Gastroesophageal sphincter (tissue), 4 donors: ENCODE measurements at regions not wholly inside any gene's neighbourhood (a gene's known extent, or its start where the extent isn't known, plus 50 kb on each side); places are given as distances from the start of the nearest gene placed in this dataset.

Experiments used
- ATAC-seq: fragments of 150-250 bp; one replicate; pipeline ENCODE4 v1.9.1; 2016; ENCODE audit warnings: mild to moderate bottlenecking, moderate library complexity
- H3K27ac ChIP-seq, 4 donors: fragments of 200-600 bp; sonication (generic) in 3 of 4; 1 replicate in 3 of 4; 2 replicates in 1 of 4; pipeline ENCODE4 v1.5.1; 2016 to 2019
- H3K27me3 ChIP-seq: fragments of 200-600 bp; sonication (generic); one replicate; pipeline ENCODE4 v1.5.1; 2019
- H3K36me3 ChIP-seq, 2 donors: fragments of 200-600 bp; sonication (generic); one replicate each; pipeline ENCODE4 v1.5.1; 2019; ENCODE audit warnings: control low read depth in 1 of 2
- H3K4me1 ChIP-seq, 3 donors: fragments of 200-600 bp; sonication (generic); 1 replicate in 2 of 3; 2 replicates in 1 of 3; pipeline ENCODE4 v1.5.1; 2016 to 2019; ENCODE audit warnings: control low read depth in 2 of 3
- H3K4me3 ChIP-seq, 2 donors: fragments of 200-600 bp; sonication (generic); one replicate each; pipeline ENCODE4 v1.5.1; 2019; ENCODE audit warnings: mild to moderate bottlenecking in 1 of 2, moderate library complexity in 1 of 2
- H3K9me3 ChIP-seq, 3 donors: fragments of 200-600 bp; sonication (generic); one replicate each; pipeline ENCODE4 v1.5.1; 2017 to 2019; ENCODE audit warnings: control low read depth in 2 of 3
- EP300 ChIP-seq: sonication (generic); formaldehyde crosslinking; IDR thresholded peaks from one replicate; pipeline ENCODE4 v1.6.1; 2017; ENCODE audit warnings: antibody characterized with exemption, mild to moderate bottlenecking
- POLR2A ChIP-seq, 2 donors: fragments of 450-650 bp; IDR thresholded peaks; one replicate each; pipeline ENCODE4 v1.6.1; 2017; ENCODE audit warnings: antibody characterized with exemption in 2 of 2, mild to moderate bottlenecking in 2 of 2, moderate library complexity in 1 of 2
- POLR2AphosphoS5 ChIP-seq: sonication (generic); formaldehyde crosslinking; IDR thresholded peaks from one replicate; pipeline ENCODE4 v1.6.1; 2017; ENCODE audit warnings: antibody characterized with exemption
- WGBS, 2 donors: methylation state at CpG; one replicate each; pipeline ENCODE4 v1.1.5; 2018; ENCODE audit warnings: low coverage in 1 of 2; 5-methylcytosine and 5-hydroxymethylcytosine counted together
- TF ChIP-seq, protein P1 (sequence below), 4 experiments: fragments of 200-600 bp in 2 of 4; fragments of 450-650 bp in 2 of 4; sonication (generic) in 1 of 4; IDR thresholded peaks; one replicate each; pipeline ENCODE4 v1.5.1; 2017 to 2019; ENCODE audit warnings: antibody characterized with exemption in 4 of 4, mild to moderate bottlenecking in 2 of 4, moderate library complexity in 2 of 4

- Histone ChIP-seq H3K36me3 (no peaks in the 10 kb centered on the region), H3K27ac (no peak overlapping the region), H3K4me1 (peaks cover 0 to 5% (median 0%) of the 10 kb centered on the region in 3 donors), H3K27me3 (no peaks in the 10 kb centered on the region), H3K9me3 (no peaks in the 10 kb centered on the region), H3K4me3 (no peak overlapping the region)
- WGBS, 2 donors: 100% methylated on average over 1 of the region's 1 CpG; no CpG with 5 or more reads in 1 of the 2 donors
- no peak for ATAC-seq
- no peak for TF ChIP-seq POLR2AphosphoS5
- TF ChIP-seq, protein P1, sequence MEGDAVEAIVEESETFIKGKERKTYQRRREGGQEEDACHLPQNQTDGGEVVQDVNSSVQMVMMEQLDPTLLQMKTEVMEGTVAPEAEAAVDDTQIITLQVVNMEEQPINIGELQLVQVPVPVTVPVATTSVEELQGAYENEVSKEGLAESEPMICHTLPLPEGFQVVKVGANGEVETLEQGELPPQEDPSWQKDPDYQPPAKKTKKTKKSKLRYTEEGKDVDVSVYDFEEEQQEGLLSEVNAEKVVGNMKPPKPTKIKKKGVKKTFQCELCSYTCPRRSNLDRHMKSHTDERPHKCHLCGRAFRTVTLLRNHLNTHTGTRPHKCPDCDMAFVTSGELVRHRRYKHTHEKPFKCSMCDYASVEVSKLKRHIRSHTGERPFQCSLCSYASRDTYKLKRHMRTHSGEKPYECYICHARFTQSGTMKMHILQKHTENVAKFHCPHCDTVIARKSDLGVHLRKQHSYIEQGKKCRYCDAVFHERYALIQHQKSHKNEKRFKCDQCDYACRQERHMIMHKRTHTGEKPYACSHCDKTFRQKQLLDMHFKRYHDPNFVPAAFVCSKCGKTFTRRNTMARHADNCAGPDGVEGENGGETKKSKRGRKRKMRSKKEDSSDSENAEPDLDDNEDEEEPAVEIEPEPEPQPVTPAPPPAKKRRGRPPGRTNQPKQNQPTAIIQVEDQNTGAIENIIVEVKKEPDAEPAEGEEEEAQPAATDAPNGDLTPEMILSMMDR (IDR thresholded peaks at IDR 0.05): no peak
Measured at GRCh38 chr3:24604215-24604614, 109.6 kb upstream of the THRB start.

GRCh38 chr3:24605511-24606028 lies 110.9 kb upstream of the THRB start:
- H3K27ac ChIP-seq: no peak overlapping the region
- H3K9me3 ChIP-seq: no peaks in the 10 kb centered on the region
- no peak for ATAC-seq
- no peaks in the 10 kb centered on the region for H3K36me3 ChIP-seq
- no peaks in the 10 kb centered on the region for H3K27me3 ChIP-seq
- WGBS, 2 donors: 86 to 97% methylated on average over 4 of the region's 4 CpGs
- peaks cover 0 to 5% (median 0%) of the 10 kb centered on the region in 3 donors for H3K4me1 ChIP-seq
- H3K4me3 ChIP-seq: no peak overlapping the region
- TF ChIP-seq POLR2AphosphoS5 (no peak), POLR2A (IDR thresholded peaks at IDR 0.05) (no peak), EP300 (no peak)
- TF ChIP-seq, protein P1 (IDR thresholded peaks at IDR 0.05): no peak

- no peak overlapping the region for H3K27ac ChIP-seq
- H3K9me3 ChIP-seq: no peaks in the 10 kb centered on the region
- ATAC-seq: no peak
- H3K4me1 ChIP-seq: peaks cover 0 to 5% (median 0%) of the 10 kb centered on the region in 3 donors
- no peak overlapping the region for H3K4me3 ChIP-seq
- no peaks in the 10 kb centered on the region for H3K36me3 ChIP-seq
- no peaks in the 10 kb centered on the region for H3K27me3 ChIP-seq
- no peak for TF ChIP-seq EP300
- no peak for TF ChIP-seq POLR2AphosphoS5
- TF ChIP-seq, protein P1 (IDR thresholded peaks at IDR 0.05): no peak
- TF ChIP-seq POLR2A (IDR thresholded peaks at IDR 0.05): no peak
Measured at GRCh38 chr3:24607281-24607680, 112.6 kb upstream of the THRB start.

- Histone ChIP-seq H3K4me1 (peaks cover 0 to 5% (median 0%) of the 10 kb centered on the region in 3 donors), H3K9me3 (no peaks in the 10 kb centered on the region), H3K27me3 (no peaks in the 10 kb centered on the region), H3K27ac (no peak overlapping the region), H3K36me3 (no peaks in the 10 kb centered on the region), H3K4me3 (no peak overlapping the region)
- TF ChIP-seq, protein P1 (IDR thresholded peaks at IDR 0.05): no peak
- ATAC-seq: no peak
- WGBS, 2 donors: 58 to 82% methylated on average over 2 to 3 of the region's 3 CpGs
Measured at GRCh38 chr3:24608701-24609390, 114.2 kb upstream of the THRB start.

DNA sequence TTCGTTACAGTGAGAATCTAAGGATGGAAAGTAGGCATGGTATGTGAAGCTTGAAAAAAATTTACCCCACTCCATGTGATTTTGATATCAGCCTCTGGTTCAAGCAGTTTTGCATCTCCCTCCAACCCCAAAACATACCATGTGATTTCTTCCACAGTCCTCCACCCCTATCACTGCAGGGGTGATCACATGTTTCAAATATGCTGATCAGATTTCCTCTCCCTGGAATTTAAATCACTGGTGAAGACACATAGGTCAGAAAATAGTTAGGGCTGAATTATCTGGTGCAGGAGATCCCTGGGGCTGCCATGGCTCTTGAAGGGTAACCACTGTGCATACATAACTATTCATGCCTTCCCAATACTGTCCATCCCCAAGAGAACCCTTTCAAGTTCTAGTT lies 119.7 kb upstream of the THRB start:
- no peak for ATAC-seq
- Histone ChIP-seq H3K4me1 (no peaks in the 10 kb centered on the region), H3K9me3 (no peaks in the 10 kb centered on the region), H3K27ac (no peak overlapping the region), H3K36me3 (no peaks in the 10 kb centered on the region), H3K4me3 (no peak overlapping the region), H3K27me3 (no peaks in the 10 kb centered on the region)
- 81 to 86% methylated on average over 1 of the region's 1 CpG for WGBS, 2 donors
- TF ChIP-seq EP300 (no peak), POLR2AphosphoS5 (no peak), POLR2A (IDR thresholded peaks at IDR 0.05) (no peak)
- TF ChIP-seq, protein P1 (IDR thresholded peaks at IDR 0.05): no peak
